ENCODE measurements at regions not wholly inside any gene's neighbourhood (a gene's known extent, or its start where the extent isn't known, plus 50 kb on each side); places are given as distances from the start of the nearest gene placed in this dataset.

DNA sequence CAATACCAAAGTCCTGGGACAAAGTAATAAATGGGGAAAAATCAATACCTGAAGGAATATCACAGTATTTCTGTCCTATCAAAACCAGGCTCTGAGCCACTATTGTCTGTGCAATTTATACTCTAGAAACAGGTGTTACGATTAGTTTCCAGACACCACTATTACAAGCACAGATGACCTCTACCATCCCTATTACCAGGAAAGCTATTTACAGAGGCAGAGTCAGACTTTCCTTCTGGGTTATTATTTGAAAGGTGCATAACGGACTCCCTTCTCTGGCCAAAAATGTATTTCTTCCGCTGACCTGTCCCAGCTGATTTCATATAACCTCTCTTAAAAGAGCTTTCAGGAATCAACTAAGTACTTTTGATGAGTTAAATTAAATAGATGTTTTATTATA, 154.6 kb upstream of the LRRC7 start:
- H3K27me3 ChIP-seq, result no peaks in the 10 kb centered on the region
- H3K27ac ChIP-seq, result no peak overlapping the region
- TF ChIP-seq POLR2A (IDR thresholded peaks at IDR 0.05) (no peak), EP300 (IDR thresholded peaks at IDR 0.05) (no peak), POLR2AphosphoS5 (IDR thresholded peaks at IDR 0.05) (no peak)
- TF ChIP-seq, protein P1, sequence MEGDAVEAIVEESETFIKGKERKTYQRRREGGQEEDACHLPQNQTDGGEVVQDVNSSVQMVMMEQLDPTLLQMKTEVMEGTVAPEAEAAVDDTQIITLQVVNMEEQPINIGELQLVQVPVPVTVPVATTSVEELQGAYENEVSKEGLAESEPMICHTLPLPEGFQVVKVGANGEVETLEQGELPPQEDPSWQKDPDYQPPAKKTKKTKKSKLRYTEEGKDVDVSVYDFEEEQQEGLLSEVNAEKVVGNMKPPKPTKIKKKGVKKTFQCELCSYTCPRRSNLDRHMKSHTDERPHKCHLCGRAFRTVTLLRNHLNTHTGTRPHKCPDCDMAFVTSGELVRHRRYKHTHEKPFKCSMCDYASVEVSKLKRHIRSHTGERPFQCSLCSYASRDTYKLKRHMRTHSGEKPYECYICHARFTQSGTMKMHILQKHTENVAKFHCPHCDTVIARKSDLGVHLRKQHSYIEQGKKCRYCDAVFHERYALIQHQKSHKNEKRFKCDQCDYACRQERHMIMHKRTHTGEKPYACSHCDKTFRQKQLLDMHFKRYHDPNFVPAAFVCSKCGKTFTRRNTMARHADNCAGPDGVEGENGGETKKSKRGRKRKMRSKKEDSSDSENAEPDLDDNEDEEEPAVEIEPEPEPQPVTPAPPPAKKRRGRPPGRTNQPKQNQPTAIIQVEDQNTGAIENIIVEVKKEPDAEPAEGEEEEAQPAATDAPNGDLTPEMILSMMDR (IDR thresholded peaks at IDR 0.05), result no peak
- no peaks in the 10 kb centered on the region for H3K9me3 ChIP-seq
- DNase-seq, result no peak
- no peak overlapping the region for H3K4me3 ChIP-seq
- WGBS, 2 donors, result 57 to 58% methylated on average over 3 of the region's 3 CpGs
- H3K36me3 ChIP-seq, result no peaks in the 10 kb centered on the region
- H3K4me1 ChIP-seq, result no peaks in the 10 kb centered on the region
- no peak for ATAC-seq (ENCODE audit: low FRiP score in 2 of 2)

DNA sequence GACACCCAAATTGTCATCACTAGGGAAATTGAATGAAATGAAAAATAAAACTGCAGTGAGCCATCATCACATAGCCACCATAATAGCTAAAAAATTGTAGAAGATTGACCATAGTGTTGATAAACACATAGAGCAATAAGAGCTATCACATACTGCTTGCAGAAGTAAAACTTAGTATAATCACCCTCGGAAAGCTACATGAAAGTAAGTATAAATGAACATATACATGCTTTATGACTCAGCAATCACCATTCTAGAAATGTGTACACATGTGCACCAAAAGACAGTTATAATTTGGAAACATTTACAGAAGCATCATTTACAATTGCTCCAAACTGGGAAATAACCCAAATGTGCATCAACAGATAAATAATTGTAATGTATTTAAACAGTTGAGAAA, 153.1 kb upstream of the LRRC7 start:
- Histone ChIP-seq H3K36me3 (no peaks in the 10 kb centered on the region), H3K4me3 (no peak overlapping the region), H3K27me3 (no peaks in the 10 kb centered on the region), H3K27ac (no peak overlapping the region), H3K9me3 (no peaks in the 10 kb centered on the region), H3K4me1 (no peaks in the 10 kb centered on the region)
- ATAC-seq (ENCODE audit: low FRiP score in 2 of 2) (no peak), DNase-seq (no peak)
- TF ChIP-seq POLR2A (IDR thresholded peaks at IDR 0.05) (no peak), POLR2AphosphoS5 (IDR thresholded peaks at IDR 0.05) (no peak), EP300 (IDR thresholded peaks at IDR 0.05) (no peak)
- TF ChIP-seq, protein P1 (IDR thresholded peaks at IDR 0.05), result no peak
- WGBS, 2 donors, result 80 to 87% methylated on average over 1 of the region's 1 CpG

DNA sequence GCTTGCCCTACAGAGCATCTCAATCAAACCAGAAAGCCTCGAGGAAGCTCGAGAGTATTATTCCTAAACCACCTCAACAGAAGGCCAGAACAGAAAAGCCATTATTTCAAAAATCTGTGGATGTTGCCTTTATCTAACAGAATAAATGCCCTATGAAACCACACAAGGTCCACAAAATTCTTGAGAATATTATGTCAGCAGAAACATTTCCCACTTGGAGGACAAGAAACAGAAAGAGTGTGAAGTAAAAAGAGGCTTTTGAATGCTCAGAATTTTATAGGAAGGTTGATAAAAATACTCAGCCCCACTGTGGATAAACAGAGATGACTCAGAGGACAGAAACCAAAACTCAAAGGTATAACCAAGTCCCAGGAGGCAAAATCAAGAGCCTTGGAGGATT, 146.4 kb upstream of the LRRC7 start:
- Histone ChIP-seq H3K4me1 (no peaks in the 10 kb centered on the region), H3K27ac (no peak overlapping the region), H3K36me3 (no peaks in the 10 kb centered on the region), H3K27me3 (no peaks in the 10 kb centered on the region), H3K4me3 (no peak overlapping the region), H3K9me3 (no peaks in the 10 kb centered on the region)
- DNase-seq, result no peak
- ATAC-seq (ENCODE audit: low FRiP score in 2 of 2), result no peak
- TF ChIP-seq POLR2A (IDR thresholded peaks at IDR 0.05) (no peak), EP300 (IDR thresholded peaks at IDR 0.05) (no peak)
- TF ChIP-seq, protein P1 (IDR thresholded peaks at IDR 0.05), result no peak
- 80 to 87% methylated on average over 2 of the region's 2 CpGs for WGBS, 2 donors

DNA sequence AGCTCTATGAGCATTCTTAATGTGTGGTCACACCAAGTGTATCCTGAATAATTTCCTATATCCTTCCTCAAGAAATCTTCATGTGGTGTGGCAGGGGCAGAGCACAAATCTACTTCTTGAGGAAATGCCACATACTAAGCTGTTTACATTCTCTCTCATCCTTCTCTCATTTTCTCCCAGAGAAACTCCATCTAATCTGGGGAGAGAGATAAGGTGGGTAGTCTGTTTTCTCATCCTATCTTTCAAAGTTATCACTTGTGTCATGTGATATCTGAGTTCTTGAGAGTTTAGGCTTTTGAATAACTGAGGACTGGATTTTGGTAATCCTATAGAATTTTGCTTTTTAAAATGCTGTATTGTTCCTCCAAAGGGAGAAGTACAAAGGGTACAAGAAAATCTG, 141.9 kb upstream of the LRRC7 start:
- ATAC-seq (ENCODE audit: low FRiP score in 2 of 2) (no peak), DNase-seq (no peak)
- Histone ChIP-seq H3K27me3 (no peaks in the 10 kb centered on the region), H3K36me3 (no peaks in the 10 kb centered on the region), H3K4me1 (no peaks in the 10 kb centered on the region), H3K4me3 (no peak overlapping the region), H3K27ac (no peak overlapping the region), H3K9me3 (no peaks in the 10 kb centered on the region)
- no peak for TF ChIP-seq POLR2A (IDR thresholded peaks at IDR 0.05)
- TF ChIP-seq EP300 (IDR thresholded peaks at IDR 0.05), result no peak
- TF ChIP-seq POLR2AphosphoS5 (IDR thresholded peaks at IDR 0.05), result no peak
- TF ChIP-seq, protein P1 (IDR thresholded peaks at IDR 0.05), result no peak

DNA sequence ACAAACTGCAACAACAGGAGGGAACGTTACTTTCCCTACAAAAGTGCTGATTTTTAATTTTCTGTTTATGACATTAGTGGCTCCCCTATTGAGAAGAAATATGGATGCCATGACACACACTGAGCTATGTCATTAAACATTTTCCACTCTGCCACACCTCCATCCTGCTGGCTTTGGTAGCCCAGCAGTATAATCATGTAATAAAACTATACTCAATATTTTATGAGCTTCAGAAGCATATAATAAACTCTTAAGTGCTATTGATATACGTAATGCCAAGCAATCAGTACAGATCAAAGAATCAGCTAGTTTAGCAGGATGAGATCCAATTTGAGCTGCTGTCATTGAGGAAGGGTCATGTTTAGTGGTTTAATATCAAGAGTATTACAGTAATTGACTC, 141.3 kb upstream of the LRRC7 start:
- no peaks in the 10 kb centered on the region for H3K4me1 ChIP-seq
- DNase-seq, result no peak
- H3K27ac ChIP-seq, result no peak overlapping the region
- no peak overlapping the region for H3K4me3 ChIP-seq
- no peaks in the 10 kb centered on the region for H3K27me3 ChIP-seq
- H3K36me3 ChIP-seq, result no peaks in the 10 kb centered on the region
- 62 to 65% methylated on average over 2 of the region's 2 CpGs for WGBS, 2 donors
- TF ChIP-seq POLR2A (IDR thresholded peaks at IDR 0.05), result no peak
- TF ChIP-seq EP300 (IDR thresholded peaks at IDR 0.05), result no peak
- no peak for TF ChIP-seq POLR2AphosphoS5 (IDR thresholded peaks at IDR 0.05)
- TF ChIP-seq, protein P1 (IDR thresholded peaks at IDR 0.05), result no peak
- no peaks in the 10 kb centered on the region for H3K9me3 ChIP-seq
- no peak for ATAC-seq (ENCODE audit: low FRiP score in 2 of 2)
